ENCODE measurements at regions not wholly inside any gene's neighbourhood (a gene's known extent, or its start where the extent isn't known, plus 50 kb on each side); places are given as distances from the start of the nearest gene placed in this dataset.
A peak's percentile ranks its signal among the peaks of the same experiment; 100 is the strongest.

- peak; percentile 35 for DNase-seq (ENCODE audit: low read depth)
- H3K36me3 ChIP-seq (ENCODE audit: control insufficient read depth, insufficient read depth, low read length) = no peaks in the 10 kb centered on the region
- no peaks in the 10 kb centered on the region for H3K27me3 ChIP-seq (ENCODE audit: control insufficient read depth, insufficient read depth, low read length)
- TF ChIP-seq CTCF (IDR thresholded peaks at IDR 0.05; ENCODE audit: insufficient read depth, low read length, poor library complexity, severe bottlenecking) = no peak
- no peak overlapping the region for H3K4me3 ChIP-seq (ENCODE audit: low read depth, low read length)
Observed at GRCh38 chr15:39172380-39173281, 408.2 kb upstream of the THBS1 start.

- no peak for DNase-seq (ENCODE audit: low read depth)
- TF ChIP-seq CTCF (IDR thresholded peaks at IDR 0.05; ENCODE audit: insufficient read depth, low read length, poor library complexity, severe bottlenecking) = no peak
- H3K27me3 ChIP-seq (ENCODE audit: control insufficient read depth, insufficient read depth, low read length) = no peaks in the 10 kb centered on the region
- no peaks in the 10 kb centered on the region for H3K36me3 ChIP-seq (ENCODE audit: control insufficient read depth, insufficient read depth, low read length)
- no peak overlapping the region for H3K4me3 ChIP-seq (ENCODE audit: low read depth, low read length)
Observed at GRCh38 chr15:39173426-39173825, 407.5 kb upstream of the THBS1 start.

- no peak for TF ChIP-seq CTCF (IDR thresholded peaks at IDR 0.05; ENCODE audit: insufficient read depth, low read length, poor library complexity, severe bottlenecking)
- Histone ChIP-seq H3K36me3 (ENCODE audit: control insufficient read depth, insufficient read depth, low read length) (no peaks in the 10 kb centered on the region), H3K27me3 (ENCODE audit: control insufficient read depth, insufficient read depth, low read length) (no peaks in the 10 kb centered on the region), H3K4me3 (ENCODE audit: low read depth, low read length) (no peak overlapping the region)
- DNase-seq (ENCODE audit: low read depth) = no peak
Observed at GRCh38 chr15:39174332-39174731, 406.5 kb upstream of the THBS1 start.

GRCh38 chr15:39176030-39176429 lies 404.8 kb upstream of the THBS1 start:
- DNase-seq (ENCODE audit: low read depth) = no peak
- Histone ChIP-seq H3K36me3 (ENCODE audit: control insufficient read depth, insufficient read depth, low read length) (no peaks in the 10 kb centered on the region), H3K27me3 (ENCODE audit: control insufficient read depth, insufficient read depth, low read length) (no peaks in the 10 kb centered on the region), H3K4me3 (ENCODE audit: low read depth, low read length) (no peak overlapping the region)
- no peak for TF ChIP-seq CTCF (IDR thresholded peaks at IDR 0.05; ENCODE audit: insufficient read depth, low read length, poor library complexity, severe bottlenecking)

- TF ChIP-seq CTCF (IDR thresholded peaks at IDR 0.05; ENCODE audit: insufficient read depth, low read length, poor library complexity, severe bottlenecking) = no peak
- no peaks in the 10 kb centered on the region for H3K36me3 ChIP-seq (ENCODE audit: control insufficient read depth, insufficient read depth, low read length)
- no peaks in the 10 kb centered on the region for H3K27me3 ChIP-seq (ENCODE audit: control insufficient read depth, insufficient read depth, low read length)
- peak; percentile 38 for DNase-seq (ENCODE audit: low read depth)
- no peak overlapping the region for H3K4me3 ChIP-seq (ENCODE audit: low read depth, low read length)
Observed at GRCh38 chr15:39177561-39177960, 403.3 kb upstream of the THBS1 start.

- H3K27me3 ChIP-seq (ENCODE audit: control insufficient read depth, insufficient read depth, low read length) = no peaks in the 10 kb centered on the region
- no peak for TF ChIP-seq CTCF (IDR thresholded peaks at IDR 0.05; ENCODE audit: insufficient read depth, low read length, poor library complexity, severe bottlenecking)
- H3K36me3 ChIP-seq (ENCODE audit: control insufficient read depth, insufficient read depth, low read length) = no peaks in the 10 kb centered on the region
- H3K4me3 ChIP-seq (ENCODE audit: low read depth, low read length) = no peak overlapping the region
- no peak for DNase-seq (ENCODE audit: low read depth)
Observed at GRCh38 chr15:39180030-39180429, 400.8 kb upstream of the THBS1 start.

All from kidney epithelial cell (primary cell).